Embryonic facial prominence (tissue), 1 donor: ENCODE measurements at regions not wholly inside any gene's neighbourhood (a gene's known extent, or its start where the extent isn't known, plus 50 kb on each side); places are given as distances from the start of the nearest gene placed in this dataset.

Experiments used
- DNase-seq: peaks from one replicate; pipeline ENCODE4 v3.0.0-alpha.2; 2016; ENCODE audit errors: extremely low spot score

DNA sequence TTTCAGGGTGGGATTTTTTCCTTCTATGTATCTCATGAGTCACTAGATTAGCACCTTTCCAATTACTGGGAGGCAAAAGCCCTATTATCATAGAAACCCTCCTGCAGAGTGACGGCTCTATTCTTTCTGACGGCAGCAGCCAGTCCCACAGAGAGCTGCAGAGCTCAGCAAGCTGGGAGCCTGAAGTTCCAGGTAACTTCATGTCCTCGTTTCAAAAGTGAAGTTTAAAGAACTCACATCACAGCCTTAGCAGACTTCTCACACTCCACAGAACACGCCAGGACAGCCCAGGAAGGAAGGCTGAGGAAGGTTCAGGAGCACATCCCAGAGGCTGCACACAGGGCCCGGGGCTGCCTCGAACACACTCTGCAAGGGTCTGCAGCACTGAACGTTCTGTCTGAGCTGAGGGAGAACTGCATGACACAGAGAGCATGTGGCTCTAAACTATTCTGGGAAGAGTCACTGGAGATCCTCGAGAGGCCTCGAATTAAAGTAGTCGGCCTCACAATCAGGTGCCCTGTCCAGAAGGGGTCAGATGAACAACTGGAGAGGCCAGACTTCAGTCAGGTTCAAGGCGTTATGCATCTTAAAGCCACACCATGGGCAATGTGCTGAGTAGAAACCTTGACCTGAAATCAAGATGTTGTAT, 104.2 kb upstream of the DRD2 start:
- no peak for DNase-seq

DNA sequence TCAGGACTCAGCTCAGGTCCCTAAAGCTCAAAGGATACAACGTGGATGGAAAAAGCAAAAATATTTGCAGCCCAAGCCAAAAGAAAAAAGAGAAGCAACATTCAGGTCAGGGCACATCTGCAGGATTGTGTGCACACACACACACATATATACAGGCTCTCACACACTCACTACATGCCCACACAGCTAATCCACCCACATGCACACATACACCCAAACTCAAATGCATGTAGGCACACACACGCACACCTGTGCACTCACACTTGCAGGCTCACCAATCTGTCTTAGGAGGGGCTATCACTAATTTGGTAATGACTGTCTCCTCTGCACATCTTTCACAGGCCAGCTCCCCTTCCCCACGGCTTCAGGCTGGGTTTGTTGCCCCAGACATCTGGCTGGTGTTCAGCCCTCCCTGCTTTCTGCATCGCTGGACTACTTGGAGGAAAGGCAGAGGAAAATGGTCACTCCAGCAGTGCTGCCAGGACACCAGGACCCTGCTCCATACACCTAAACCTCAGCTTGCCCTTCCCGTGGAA, 103.6 kb upstream of the DRD2 start:
- DNase-seq: no peak

DNA sequence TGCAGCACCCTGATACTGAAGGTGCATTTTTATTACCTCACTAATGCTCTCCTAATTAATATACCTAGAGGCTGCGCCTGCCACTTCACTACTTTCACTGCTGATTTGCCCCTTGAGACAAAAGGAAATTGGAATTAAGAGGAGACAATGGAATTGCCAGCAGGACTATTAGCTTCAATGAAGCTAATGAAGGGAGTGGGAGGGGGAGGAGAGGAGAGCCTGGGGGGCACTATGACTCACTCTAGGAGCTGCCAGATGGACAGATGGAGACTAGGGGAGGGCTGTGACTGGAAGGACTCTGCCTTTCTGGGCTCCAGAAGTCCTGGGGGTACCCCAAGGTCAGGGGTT, 102.8 kb upstream of the DRD2 start:
- DNase-seq: no peak

DNA sequence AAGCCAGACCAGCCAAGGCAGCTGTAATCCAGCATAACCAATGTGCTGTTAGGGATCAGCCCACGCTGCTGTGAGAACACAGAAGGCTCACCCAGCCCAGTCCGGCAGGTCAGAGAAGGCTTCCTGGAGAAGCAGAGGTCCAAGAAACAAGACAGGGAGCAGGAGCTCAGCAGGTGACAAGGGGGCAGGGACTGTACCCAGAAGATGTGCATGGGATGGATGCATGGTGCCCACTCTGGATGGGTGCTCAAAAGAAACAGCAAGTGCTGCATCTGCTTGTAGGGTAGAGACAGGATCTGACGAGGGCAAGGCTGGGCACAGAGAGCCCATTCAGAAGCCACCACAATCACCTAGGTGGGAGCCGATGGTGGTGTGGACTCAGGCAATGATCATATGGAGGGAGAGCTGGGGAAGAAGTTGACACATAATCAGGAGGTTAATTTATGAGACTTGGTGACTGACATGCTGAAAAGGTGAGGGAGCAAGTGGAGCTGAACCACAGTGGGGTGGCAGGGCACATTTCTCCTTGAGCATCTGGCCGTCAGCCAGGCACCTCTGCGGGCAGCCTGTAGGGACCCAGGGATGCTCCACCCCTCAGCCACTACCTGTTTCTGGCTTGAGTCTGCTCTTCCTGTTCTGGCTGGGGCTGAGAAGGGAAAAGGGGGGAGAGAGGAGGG, 102.3 kb upstream of the DRD2 start:
- DNase-seq: no peak

DNA sequence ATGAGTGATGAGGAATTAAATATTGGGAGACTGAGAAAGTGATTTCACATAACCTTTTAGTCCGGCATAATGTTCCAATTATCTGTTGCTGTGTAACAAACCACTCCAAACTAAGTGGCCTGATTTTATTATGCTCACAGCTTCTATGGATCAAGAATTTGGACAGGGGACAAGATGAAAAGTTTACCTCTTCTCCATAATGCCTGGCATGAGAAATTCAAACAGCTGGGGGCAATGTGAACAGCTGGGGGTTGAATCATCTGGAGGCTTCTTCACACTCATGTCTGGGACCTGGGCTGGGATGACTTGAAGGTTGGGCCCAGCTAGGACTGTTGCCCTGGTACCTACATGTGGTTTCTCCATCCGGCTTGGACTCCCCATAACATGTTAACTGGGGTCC, 99.4 kb upstream of the DRD2 start:
- no peak for DNase-seq

DNA sequence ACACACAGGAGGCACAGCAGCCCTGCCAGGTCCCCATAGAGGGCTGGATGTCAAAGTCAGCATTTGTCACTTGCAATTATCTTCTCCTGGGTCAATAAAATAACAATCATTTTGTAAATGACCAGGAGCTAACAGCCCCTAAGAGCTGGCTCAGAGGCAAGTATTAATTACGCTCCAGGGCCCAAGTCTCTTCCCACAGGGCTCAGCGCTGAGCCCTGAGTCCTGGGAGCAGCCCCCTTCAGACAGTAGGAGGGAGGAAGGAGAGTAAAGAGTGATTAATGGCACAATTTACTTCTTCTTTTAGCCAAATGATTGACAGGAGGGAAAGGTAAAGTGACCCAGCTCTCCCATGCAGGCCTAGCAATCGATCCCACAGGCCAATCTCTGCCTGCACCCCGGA, 99.0 kb upstream of the DRD2 start:
- no peak for DNase-seq

DNA sequence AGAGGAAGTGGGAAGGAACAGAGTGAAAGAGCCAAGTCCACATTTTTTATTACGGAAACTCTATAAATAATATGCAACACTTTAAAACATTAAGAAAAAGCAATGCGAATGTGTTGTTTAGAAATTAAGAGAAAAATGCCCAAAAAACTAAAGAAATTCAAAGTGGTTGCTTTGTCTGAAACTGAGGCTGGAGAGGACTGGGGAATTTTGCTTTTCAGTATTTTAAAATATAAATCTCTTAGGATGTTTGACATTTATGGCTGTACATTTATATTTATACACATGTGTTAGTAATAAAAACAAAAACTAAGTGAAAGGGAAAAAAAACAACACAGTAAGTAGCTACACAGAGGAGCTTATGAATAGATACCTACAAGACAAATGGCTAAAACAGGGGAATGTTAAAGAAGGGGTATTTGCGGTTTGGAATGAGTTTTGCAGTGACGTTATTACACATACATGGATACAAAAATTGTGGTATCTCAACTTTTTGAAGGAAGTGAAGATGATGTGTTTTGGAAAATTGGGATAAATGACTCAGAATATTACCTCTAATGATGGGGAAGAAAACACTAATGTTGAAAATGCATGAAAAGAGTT, 97.0 kb upstream of the DRD2 start:
- no peak for DNase-seq

DNA sequence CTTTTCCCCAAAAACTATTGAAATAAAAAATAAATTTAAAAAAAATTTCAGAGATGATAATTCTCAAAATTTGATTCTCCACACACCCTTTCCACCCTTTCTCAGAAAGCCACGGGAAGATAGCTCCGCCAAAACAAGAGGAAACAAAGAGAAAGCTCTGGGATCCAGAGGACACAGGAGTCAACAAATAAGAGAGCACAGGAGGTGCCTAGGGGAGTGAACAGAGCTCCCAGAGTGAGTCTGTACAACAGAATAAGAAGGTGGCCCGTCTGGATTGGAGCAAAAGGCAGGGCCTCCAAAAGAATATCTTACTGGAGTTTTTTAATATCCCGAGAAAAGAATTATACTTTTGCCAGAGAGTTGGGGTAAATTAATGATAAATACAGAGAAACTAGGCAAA, 96.3 kb upstream of the DRD2 start:
- DNase-seq: no peak

DNA sequence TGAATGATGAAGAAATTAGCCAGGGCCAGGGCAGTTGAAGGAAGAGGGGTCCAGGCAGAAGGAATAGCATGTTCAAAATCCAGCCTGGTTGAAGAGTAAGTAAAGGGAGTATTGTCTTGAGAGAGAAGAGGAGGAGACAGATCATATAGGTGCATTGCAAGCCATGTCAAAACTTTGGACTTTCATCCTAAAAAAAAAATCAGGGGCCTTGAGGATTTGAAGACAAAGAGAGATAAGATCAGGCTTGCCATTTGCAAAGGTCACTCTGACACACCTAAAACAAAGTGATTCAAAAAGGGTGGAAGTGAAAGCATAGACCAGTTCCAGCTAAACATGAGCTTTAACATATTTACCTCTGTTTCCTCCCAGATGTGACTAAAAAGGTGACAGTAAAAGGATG, 95.7 kb upstream of the DRD2 start:
- no peak for DNase-seq

DNA sequence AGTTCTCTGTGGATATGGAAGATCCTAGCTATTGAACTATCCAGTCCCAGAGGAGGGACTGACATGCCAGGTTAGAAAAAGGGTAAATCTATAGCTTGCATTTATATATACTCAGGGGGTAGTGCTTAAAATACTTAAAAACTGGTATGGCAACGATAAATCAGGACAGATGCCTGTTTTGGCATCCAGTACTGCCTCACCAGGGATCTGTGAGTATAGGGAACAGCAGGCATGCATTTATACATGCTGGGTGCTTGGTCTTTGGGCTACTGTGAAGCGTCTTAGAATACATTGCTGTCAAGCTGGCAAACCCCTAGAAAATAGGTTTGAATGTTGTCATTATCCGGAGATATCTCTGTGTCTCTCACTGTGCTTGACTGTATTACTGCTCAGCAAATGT, 94.2 kb upstream of the DRD2 start:
- no peak for DNase-seq

DNA sequence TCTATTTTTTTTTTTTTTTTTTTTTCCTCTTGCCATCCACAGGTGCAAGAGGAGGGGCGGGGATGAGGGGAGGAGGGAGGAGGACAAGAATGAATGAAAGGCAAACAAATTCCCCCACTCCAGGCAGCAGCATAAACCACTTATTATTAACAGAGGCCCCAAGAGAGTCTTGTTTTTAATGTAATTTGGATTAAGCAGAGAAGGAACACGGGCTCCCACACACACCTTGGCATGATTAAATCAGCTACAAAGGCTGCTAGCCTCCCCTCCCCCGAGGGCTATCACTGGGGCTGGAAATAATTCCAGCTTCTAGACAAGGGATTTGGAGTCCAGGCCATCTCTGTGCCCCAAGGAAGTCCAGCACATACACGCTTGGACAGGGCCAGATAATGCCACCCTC, 93.4 kb upstream of the DRD2 start:
- no peak for DNase-seq

DNA sequence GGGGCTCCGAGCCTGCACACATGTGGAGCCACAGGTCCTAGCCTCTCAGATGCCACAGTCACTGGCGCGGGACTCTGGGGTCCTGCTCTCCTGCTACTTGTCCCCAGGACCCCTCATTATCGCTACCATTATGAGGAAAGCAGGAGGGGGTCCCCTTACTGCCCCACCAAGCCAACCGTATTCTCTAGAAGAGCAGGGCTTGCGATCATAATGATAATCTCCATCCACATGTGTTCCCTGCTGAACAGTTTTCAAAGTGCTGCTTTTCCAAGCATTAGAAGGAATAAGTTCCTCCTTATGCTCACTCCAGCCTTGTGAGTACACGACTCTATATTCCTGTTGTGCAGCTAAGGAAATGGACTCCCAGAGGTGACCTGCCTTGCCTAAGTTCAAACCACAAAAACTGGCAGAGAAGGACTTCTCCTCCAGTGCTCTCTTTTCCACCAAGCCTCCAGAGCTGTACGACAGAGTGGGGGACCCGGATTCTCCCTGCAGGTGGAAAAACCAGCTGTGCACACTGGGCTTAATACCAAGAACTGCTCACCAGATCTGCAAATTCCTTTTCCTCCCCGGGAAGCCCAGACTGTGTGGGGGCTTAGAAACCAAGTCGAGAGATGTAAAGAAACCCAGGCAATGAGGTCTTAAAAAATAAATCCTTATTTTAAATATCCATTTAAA, 92.8 kb upstream of the DRD2 start:
- no peak for DNase-seq

DNA sequence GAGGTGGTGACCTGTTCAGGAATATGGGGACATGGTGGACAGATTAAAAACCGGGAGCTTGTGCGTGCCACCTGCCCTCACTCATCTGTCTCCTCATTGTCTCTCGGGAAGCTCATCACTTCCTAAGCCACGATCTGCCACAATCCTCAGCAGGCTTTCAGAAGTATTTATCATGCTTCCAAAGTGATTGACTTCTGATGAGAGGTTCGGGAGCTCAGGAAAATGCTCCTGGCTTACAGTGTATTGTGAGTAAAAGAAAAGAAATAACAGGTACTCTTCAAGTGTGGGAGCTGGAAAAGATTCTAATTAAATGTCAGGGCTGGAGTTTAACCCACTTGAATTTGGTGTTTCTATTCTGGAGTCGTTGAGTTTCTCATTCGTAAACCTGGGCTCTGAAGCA, 91.9 kb upstream of the DRD2 start:
- no peak for DNase-seq

DNA sequence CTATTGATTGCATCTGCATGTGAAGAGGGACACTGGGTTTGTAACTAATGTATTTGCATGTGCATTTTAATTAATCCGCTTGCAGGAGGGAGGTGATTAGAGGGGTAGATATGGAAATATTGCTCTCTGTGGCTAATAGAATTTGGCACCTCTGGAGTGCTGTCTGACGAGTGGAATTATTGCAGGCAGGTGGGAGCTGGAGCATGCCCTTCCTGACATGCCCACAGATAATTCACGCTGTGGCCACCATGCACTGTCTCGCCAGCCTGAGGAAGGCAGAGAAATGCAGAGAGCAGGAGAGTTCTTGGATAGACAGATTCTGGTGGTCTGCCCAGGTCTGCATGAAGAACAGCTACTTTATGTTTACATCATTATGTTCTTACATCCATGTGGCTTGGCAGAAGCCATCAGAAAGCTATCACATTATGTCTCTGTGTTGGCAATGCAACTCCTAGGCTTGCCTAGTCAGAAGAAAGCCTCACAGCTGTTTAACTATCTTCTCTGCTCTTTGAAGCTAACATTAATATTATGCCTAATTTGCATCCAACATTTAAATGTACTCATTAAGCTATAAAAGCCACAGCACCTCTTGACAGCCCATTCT, 89.4 kb upstream of the DRD2 start:
- DNase-seq: no peak

DNA sequence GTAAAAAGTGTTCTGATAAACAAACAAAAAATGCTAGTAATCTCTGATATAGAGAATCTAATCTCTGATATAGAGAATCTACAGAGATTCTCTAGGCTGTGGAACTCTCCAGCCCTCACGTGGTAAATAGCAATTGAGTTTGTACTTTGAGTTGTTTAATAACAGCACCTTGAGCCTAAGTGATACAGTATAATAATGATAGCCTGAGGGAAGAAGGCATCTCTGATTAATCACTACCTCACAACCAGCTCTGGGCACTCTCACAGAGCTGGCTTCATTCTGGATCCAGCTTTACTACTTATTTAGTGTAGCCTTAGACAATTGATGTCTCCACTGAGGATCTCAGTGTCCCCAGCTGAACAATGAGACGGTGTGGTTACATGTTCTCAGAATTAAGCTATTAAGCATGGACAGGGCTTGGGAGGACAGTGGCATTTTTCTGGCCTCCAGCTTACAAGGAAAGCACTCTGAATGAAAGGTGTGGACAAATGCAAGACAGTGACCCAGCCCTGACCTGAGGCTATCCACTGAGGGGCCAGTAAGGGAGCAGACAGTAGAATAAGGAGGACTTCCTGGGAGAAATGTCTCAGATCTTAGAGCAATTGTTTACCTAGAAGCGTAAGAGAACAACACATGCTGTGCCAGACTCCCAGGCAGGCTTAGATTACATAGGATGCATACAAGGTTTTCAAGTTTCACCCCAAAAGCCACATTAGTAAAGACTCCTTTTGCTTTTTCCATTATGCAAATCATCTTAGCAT, 88.7 kb upstream of the DRD2 start:
- no peak for DNase-seq

DNA sequence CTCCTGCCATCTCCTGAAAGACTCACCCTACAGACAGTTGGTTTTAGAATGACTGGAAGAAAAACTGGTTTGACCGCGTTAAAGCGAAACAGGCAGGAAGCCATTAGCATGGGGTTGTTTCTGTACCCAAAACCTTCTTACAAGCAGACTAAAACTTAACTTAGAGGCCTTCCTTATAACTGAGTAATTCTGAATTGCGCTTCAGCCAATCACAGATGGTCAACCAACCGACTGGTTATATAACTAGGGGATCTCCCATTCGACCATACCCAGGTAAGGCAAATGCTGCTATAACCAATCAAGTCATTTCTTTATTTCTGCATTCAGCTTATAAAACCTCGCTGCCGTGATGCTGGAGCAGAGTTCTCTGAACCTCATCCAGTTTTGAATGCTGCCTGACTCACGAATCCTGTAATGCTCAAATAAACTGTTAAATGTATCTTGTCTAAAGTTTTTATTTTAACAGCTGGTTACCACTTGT, 87.8 kb upstream of the DRD2 start:
- no peak for DNase-seq

DNA sequence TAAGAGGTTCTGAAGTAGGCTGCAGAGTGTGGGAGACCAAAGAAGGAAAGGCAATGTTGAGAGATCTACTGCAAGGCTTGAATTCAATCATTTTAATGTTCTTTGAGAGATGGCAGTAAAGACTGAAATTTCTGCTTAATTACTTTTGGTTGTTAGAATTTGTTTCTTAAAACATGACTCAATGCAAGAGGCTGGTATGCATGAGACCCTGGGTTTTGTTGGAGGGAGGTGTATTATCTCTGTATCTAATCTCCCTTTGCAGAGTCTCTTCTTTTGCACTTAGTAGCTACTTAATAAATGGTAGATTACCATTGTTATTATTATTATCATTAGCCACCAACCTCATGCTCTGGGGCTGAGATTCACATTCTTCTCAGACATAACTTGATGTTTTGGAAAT, 87.4 kb upstream of the DRD2 start:
- DNase-seq: no peak

DNA sequence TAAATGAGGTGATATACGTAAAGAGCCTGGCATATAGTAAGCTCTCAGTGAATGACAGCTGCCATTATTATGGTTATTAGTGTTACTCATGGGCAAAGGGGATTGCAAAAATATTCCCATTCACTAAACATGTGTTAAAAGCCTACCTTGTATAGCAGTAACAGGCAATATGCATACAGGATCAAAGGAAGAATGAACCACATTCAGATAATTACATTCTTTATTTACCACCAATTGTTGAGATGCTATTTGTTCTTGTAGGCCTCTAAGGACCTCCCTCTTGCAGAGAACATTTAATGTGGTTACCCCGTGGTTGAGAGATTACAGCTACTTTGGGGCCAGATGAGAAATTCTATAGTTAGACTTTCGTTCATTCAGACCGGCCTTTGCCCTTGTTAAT, 82.7 kb upstream of the DRD2 start:
- no peak for DNase-seq

DNA sequence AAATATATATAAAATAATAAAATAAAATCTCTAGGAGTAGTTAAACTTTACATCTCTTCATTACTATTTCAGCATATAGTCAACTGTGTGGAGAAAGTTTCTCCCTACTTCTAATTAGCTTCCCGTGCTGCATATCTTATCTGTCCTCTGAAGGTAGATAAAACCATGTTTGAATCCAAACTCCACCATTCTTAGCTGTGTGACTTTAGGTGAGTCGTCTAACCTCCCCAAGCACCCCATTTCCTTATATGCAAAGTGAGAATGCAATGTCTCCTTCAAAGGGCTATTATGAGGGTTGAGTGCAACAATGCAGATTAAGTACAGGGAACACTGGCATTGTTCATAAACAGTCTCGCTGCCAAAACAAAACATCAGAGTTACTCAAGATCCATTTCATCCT, 80.8 kb upstream of the DRD2 start:
- DNase-seq: no peak

DNA sequence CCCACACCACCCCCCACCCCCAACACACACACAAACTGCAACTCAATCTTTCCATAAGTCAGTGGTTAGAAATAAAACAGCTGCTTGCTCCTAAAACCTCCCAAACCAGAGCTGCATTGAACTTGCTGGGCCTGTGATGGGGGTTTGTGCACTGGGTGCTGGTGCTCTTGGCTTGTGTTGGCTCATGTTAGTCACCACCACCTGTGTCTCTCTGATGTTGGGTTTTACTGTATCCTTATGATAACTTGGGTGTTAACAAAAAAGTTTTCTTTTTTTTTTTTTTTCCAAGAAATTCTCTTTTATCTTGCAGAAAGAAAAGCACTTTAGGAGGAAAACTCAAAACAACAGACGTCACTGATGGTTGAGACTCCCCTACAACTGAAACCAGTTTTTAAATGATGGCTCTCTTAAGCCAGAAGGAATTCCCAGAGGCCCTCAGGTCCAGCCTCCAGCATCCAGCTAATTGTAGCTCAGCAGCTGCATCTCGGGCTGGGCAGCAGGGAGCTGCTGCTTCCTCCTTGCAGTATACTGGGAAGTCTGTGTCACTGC, 79.9 kb upstream of the DRD2 start:
- DNase-seq: no peak

DNA sequence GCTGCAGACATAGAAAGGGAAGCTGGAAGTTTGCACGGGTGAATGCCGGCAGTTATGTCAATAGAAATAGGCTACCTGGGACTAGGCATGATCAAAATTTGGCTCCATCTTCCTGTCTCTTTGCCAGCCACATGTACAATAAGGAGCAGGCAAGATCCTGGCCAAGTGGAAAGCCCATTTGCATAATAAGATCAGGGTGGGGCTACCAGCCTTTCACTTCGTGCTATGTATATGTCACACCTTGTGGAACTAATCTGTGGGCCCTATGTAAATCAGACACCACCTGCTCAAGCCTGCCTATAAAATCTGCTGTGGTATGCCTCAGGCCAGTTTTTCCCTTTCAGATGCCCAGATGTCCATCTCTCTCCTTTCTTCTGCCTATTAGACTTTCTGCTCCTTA, 79.3 kb upstream of the DRD2 start:
- no peak for DNase-seq
